ENCODE measurements at regions not wholly inside any gene's neighbourhood (a gene's known extent, or its start where the extent isn't known, plus 50 kb on each side); places are given as distances from the start of the nearest gene placed in this dataset.

- TF ChIP-seq MEF2A (IDR thresholded peaks at IDR 0.05; ENCODE audit: borderline replicate concordance, low read depth) (no peak), SMC3 (IDR thresholded peaks at IDR 0.05; ENCODE audit: low read depth, low read length) (no peak)
These were observed 415.9 kb downstream of the BCOR start (continued) for GRCh38 chrX:39681885-39682284.

- DNase-seq: no peak
- Histone ChIP-seq H3K9me2 (no peaks in the 10 kb centered on the region), H3K36me3 (replicated peaks in 1 of 2; ENCODE audit: control insufficient read depth in 1 of 2, insufficient read depth in 2 of 2, low read length in 1 of 2) (no peaks in the 10 kb centered on the region), H3K4me2 (no peak overlapping the region), H2AFZ (ENCODE audit: low read depth) (no peak overlapping the region), H4K20me1 (ENCODE audit: insufficient read depth) (no peaks in the 10 kb centered on the region), H3K4me3 (ENCODE audit: low read depth in 2 of 2, low read length in 1 of 2) (no peak overlapping the region), H3K4me1 (ENCODE audit: control insufficient read depth in 1 of 2, insufficient read depth in 2 of 2, low read depth in 1 of 2, low read length in 1 of 2) (peaks cover 0 to 21% of the 10 kb centered on the region in 2 experiments; a peak in 1 of 4 replicates), H3F3A (replicated peaks; ENCODE audit: insufficient read depth) (no peaks in the 10 kb centered on the region), H3K9ac (no peak overlapping the region), H3K79me2 (ENCODE audit: insufficient read depth) (no peaks in the 10 kb centered on the region), H3K9me3 (no peaks in the 10 kb centered on the region), H3K27ac (ENCODE audit: low read depth in 2 of 2, low read length in 1 of 2) (no peak overlapping the region), H3K27me3 (ENCODE audit: insufficient read depth) (no peaks in the 10 kb centered on the region; the same call in 1 of the 2 replicates)
- ChIA-PET CTCF (no interaction called here), POLR2A (no interaction called here)
- 44% methylated on average over 3 of the region's 3 CpGs for WGBS (ENCODE audit: low lambda C conversion rate)
- TF ChIP-seq USF1 (IDR thresholded peaks at IDR 0.05; ENCODE audit: borderline replicate concordance, low read depth) (peak; percentile 59; the same call in 1 of the 2 replicates), MAX (IDR thresholded peaks at IDR 0.05; ENCODE audit: low read depth) (no peak), CHD2 (IDR thresholded peaks at IDR 0.05; ENCODE audit: low read length, partially characterized antibody) (no peak)
These were observed 415.0 kb downstream of the BCOR start for GRCh38 chrX:39682778-39683177.

GRCh38 chrX:39688219-39688575 is 409.6 kb downstream of the BCOR start:
- CTCF ChIA-PET: interaction anchor here (1.1 kb wide), 1 partner anchor 96 kb away, joined by 3 read pairs; no protein-coding TSS in a partner anchor
- Histone ChIP-seq H3F3A (replicated peaks; ENCODE audit: insufficient read depth) (no peaks in the 10 kb centered on the region), H3K4me2 (peak overlapping the region; percentile 69; the same call in 1 of the 2 replicates), H2AFZ (ENCODE audit: low read depth) (peak overlapping the region; percentile 59; the same call in 1 of the 2 replicates), H3K4me3 (ENCODE audit: low read depth in 2 of 2, low read length in 1 of 2) (peak overlapping the region; percentile 16 to 46; a peak in 2 of 4 replicates), H3K27me3 (ENCODE audit: insufficient read depth) (peaks cover 5% of the 10 kb centered on the region; the same call in 1 of the 2 replicates), H4K20me1 (ENCODE audit: insufficient read depth) (no peaks in the 10 kb centered on the region), H3K9me3 (no peaks in the 10 kb centered on the region), H3K9me2 (no peaks in the 10 kb centered on the region), H3K27ac (ENCODE audit: low read depth in 2 of 2, low read length in 1 of 2) (peak overlapping the region in 1 of 2 experiments; percentile 93; a peak in 2 of 4 replicates), H3K36me3 (replicated peaks in 1 of 2; ENCODE audit: control insufficient read depth in 1 of 2, insufficient read depth in 2 of 2, low read length in 1 of 2) (no peaks in the 10 kb centered on the region), H3K4me1 (ENCODE audit: control insufficient read depth in 1 of 2, insufficient read depth in 2 of 2, low read depth in 1 of 2, low read length in 1 of 2) (peaks cover 0 to 19% of the 10 kb centered on the region in 2 experiments; a peak in 2 of 4 replicates), H3K9ac (no peak overlapping the region), H3K79me2 (ENCODE audit: insufficient read depth) (no peaks in the 10 kb centered on the region)
- 61% methylated on average over 6 of the region's 9 CpGs for WGBS (ENCODE audit: low lambda C conversion rate)
- TF ChIP-seq MXI1 (IDR thresholded peaks at IDR 0.05; ENCODE audit: low read depth, low read length): no peak
- no peak for TF ChIP-seq TCF12 (IDR thresholded peaks at IDR 0.05)
- TF ChIP-seq SMC3 (IDR thresholded peaks at IDR 0.05; ENCODE audit: low read depth, low read length): no peak
- TF ChIP-seq GATA2 (CRISPR knock-in tag; IDR thresholded peaks at IDR 0.05): no peak
- TF ChIP-seq MEF2A (IDR thresholded peaks at IDR 0.05; ENCODE audit: borderline replicate concordance, low read depth): no peak
- TF ChIP-seq MAX (IDR thresholded peaks at IDR 0.05; ENCODE audit: low read depth): no peak
- no peak for TF ChIP-seq POLR2AphosphoS5 (IDR thresholded peaks at IDR 0.05; ENCODE audit: low read depth, low read length)
- TF ChIP-seq PBX3 (IDR thresholded peaks at IDR 0.05): no peak
- no peak for TF ChIP-seq NRF1 (IDR thresholded peaks at IDR 0.05; ENCODE audit: low read depth, low read length)
- POLR2A ChIA-PET: interaction anchor here (0.9 to 2.4 kb wide), 4 partner anchors 28 to 884 kb away, joined by 3 to 12 read pairs (median 4); no protein-coding TSS in a partner anchor
- no peak for DNase-seq
